ENCODE measurements at regions not wholly inside any gene's neighbourhood (a gene's known extent, or its start where the extent isn't known, plus 50 kb on each side); places are given as distances from the start of the nearest gene placed in this dataset.

DNA sequence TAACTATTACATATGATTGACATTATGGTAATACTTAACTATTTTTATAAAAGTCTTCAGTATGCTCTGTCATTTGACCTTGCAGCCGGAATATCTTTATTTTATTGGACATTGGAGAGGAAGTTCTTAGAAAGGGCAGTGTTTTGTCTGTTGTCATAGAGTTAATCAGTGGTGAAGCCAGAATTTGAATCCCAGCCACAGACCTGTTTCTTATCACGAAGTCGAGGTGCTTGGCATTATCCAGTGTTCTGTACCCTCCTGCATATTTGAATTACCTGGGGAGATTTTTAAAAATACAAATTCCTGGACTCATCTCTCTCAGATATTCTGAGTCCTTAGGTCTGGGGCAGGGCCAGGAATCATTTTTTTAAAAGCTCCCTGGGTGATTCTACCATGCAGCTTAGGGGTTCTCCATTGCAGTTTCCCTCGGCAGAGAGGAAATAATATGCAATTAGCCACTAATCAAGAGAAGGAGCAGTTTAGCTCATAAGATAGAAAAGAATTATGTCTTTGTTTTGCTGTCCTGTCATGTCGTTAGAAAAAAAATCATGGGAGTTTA lies 195.6 kb upstream of the CFAP20DC start:
- Histone ChIP-seq H3K4me1 (ENCODE audit: low read depth) (peaks cover 5% of the 10 kb centered on the region), H3K4me3 (no peak overlapping the region), H3K36me3 (no peaks in the 10 kb centered on the region), H3K9me3 (ENCODE audit: low read depth) (no peaks in the 10 kb centered on the region), H3K27me3 (no peaks in the 10 kb centered on the region), H3K27ac (no peak overlapping the region)
- peak in 1 of 2 donors; percentile 42 for DNase-seq (ENCODE audit: low read depth in 1 of 2, low spot score in 1 of 2)
- TF ChIP-seq, protein P1, sequence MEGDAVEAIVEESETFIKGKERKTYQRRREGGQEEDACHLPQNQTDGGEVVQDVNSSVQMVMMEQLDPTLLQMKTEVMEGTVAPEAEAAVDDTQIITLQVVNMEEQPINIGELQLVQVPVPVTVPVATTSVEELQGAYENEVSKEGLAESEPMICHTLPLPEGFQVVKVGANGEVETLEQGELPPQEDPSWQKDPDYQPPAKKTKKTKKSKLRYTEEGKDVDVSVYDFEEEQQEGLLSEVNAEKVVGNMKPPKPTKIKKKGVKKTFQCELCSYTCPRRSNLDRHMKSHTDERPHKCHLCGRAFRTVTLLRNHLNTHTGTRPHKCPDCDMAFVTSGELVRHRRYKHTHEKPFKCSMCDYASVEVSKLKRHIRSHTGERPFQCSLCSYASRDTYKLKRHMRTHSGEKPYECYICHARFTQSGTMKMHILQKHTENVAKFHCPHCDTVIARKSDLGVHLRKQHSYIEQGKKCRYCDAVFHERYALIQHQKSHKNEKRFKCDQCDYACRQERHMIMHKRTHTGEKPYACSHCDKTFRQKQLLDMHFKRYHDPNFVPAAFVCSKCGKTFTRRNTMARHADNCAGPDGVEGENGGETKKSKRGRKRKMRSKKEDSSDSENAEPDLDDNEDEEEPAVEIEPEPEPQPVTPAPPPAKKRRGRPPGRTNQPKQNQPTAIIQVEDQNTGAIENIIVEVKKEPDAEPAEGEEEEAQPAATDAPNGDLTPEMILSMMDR (IDR thresholded peaks at IDR 0.05; ENCODE audit: low read depth, low read length) = no peak

DNA sequence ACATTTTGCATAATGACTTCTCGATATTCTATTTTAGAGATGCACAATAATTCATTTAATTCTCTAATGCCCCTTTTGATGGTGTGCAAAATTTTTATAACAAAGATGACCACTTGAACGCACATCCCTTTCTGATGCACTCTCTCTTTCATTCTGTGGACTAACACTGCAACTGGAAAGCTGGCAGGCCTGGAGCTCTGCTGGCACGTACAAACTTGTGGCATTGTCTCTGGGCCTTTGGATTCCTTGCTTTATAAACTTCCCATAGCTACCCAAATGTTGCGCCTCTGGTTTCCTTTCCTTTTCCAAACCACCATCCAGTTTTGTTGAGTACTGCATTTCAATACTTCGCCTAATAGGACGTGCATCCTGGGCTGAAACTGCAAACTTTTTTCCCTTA lies 194.5 kb upstream of the CFAP20DC start:
- TF ChIP-seq, protein P1 (IDR thresholded peaks at IDR 0.05; ENCODE audit: low read depth, low read length) = no peak
- Histone ChIP-seq H3K4me3 (no peak overlapping the region), H3K36me3 (no peaks in the 10 kb centered on the region), H3K9me3 (ENCODE audit: low read depth) (no peaks in the 10 kb centered on the region), H3K4me1 (ENCODE audit: low read depth) (peaks cover 5% of the 10 kb centered on the region), H3K27ac (no peak overlapping the region), H3K27me3 (no peaks in the 10 kb centered on the region)
- no peak for DNase-seq (ENCODE audit: low read depth in 1 of 2, low spot score in 1 of 2)

DNA sequence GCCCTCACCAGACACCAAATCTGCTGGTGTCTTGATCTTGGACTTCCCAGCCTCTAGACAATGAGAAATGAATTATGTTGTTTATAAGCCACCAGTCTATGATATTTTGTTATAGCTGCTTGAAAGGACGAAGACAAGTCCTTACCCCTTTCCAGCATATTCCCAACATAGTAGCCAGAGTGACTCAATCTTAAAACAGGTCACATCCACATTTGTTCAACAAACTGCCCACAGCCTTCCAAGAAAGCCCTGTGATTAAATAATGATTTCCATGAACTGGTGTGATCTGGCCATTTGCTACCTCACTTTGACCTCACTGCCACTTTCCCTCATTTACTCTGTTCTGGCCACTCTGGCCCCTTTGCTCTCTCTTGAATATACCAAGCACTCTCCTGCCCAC lies 193.7 kb upstream of the CFAP20DC start:
- no peaks in the 10 kb centered on the region for H3K36me3 ChIP-seq
- no peaks in the 10 kb centered on the region for H3K9me3 ChIP-seq (ENCODE audit: low read depth)
- no peak overlapping the region for H3K27ac ChIP-seq
- TF ChIP-seq, protein P1 (IDR thresholded peaks at IDR 0.05; ENCODE audit: low read depth, low read length) = no peak
- no peaks in the 10 kb centered on the region for H3K27me3 ChIP-seq
- no peaks in the 10 kb centered on the region for H3K4me1 ChIP-seq (ENCODE audit: low read depth)
- no peak overlapping the region for H3K4me3 ChIP-seq
- no peak for DNase-seq (ENCODE audit: low read depth in 1 of 2, low spot score in 1 of 2)

DNA sequence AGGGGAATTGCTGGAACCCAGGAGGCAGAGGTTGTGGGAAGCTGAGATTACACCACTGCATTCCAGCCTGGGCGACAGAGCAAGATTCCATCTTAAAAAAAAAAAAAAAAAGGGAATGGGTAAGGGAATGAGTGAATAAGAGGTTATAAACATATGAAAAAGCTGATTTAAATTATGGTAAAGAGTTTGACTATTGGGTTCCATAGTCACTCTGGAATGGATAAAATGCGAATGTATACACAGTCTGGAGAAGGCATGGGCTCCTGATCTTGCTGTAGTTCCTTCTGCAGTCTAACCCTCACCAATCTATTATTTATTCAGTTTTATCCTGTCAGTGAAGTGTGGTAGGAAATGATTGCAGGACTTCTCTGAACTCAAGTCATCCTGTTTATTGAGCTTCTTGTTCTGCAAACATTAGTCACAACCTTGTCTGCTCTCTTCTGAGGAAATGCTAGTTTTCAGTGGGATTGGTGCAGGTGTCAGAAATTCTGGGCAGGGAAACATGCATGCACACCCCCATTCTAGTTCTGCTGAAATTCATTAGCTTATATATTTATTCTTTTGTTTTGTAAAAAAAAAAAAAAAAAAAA lies 190.9 kb upstream of the CFAP20DC start:
- Histone ChIP-seq H3K27ac (no peak overlapping the region), H3K4me1 (ENCODE audit: low read depth) (no peaks in the 10 kb centered on the region), H3K4me3 (no peak overlapping the region), H3K27me3 (no peaks in the 10 kb centered on the region), H3K9me3 (ENCODE audit: low read depth) (no peaks in the 10 kb centered on the region), H3K36me3 (no peaks in the 10 kb centered on the region)
- no peak for DNase-seq (ENCODE audit: low read depth in 1 of 2, low spot score in 1 of 2)
- TF ChIP-seq, protein P1 (IDR thresholded peaks at IDR 0.05; ENCODE audit: low read depth, low read length) = no peak

DNA sequence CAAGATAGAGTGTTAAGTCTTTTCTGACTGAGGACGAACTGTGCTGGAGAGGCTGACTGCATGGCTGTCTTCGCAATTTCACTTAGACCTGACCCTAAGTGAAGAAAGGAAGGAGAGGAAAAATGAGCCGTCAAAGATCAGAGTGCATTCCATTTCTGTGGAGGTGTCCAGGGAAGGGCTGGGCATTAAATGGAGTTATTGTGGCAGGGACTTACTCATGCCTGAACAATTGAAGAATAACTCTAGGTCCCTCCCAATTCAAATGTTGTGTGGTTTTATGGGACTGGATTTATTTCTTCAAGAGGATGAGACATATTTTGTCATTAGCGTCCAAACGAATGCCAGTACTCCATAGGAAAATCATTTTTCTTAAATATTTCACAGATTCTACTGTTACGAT lies 187.3 kb upstream of the CFAP20DC start:
- Histone ChIP-seq H3K36me3 (no peaks in the 10 kb centered on the region), H3K27ac (no peak overlapping the region), H3K9me3 (ENCODE audit: low read depth) (no peaks in the 10 kb centered on the region), H3K4me1 (ENCODE audit: low read depth) (no peaks in the 10 kb centered on the region), H3K27me3 (no peaks in the 10 kb centered on the region), H3K4me3 (no peak overlapping the region)
- no peak for DNase-seq (ENCODE audit: low read depth in 1 of 2, low spot score in 1 of 2)
- TF ChIP-seq, protein P1 (IDR thresholded peaks at IDR 0.05; ENCODE audit: low read depth, low read length) = no peak

Data from cardiac muscle cell (in vitro differentiated cells and primary cell).